ENCODE measurements at regions not wholly inside any gene's neighbourhood (a gene's known extent, or its start where the extent isn't known, plus 50 kb on each side); places are given as distances from the start of the nearest gene placed in this dataset.
"Not testable (repeated sequence)": the region's sequence is repeated elsewhere in the genome, so short reads cannot be mapped to it uniquely, and the experiment has no call there.

DNA sequence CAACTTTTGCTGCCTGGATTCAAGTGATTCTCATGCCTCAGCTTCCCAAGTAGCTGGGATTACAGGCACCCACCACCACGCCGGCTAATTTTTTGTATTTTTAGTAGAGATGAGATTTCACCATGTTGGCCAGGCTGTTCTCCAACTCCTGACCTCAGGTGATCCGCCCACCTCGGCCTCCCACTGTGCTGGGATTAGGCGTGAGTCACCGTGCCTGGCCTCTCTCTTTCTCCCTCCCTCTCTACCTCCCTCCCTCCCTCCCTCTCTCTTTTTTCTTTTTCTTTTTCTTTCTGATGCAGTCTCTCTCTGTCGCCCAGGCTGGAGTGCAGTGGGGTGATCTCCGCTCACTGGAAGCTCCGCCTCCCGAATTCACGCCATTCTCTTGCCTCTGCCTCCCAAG is 186.3 kb upstream of the DAB2 start:
- not testable (repeated sequence) for TF ChIP-seq POLR2AphosphoS5, SPI1, POLR2A, TAF1 (IDR thresholded peaks at IDR 0.05; ENCODE audit: low read depth, low read length)

All from GM12891 (cell line).